SK-N-SH (cell line): ENCODE measurements at regions not wholly inside any gene's neighbourhood (a gene's known extent, or its start where the extent isn't known, plus 50 kb on each side); places are given as distances from the start of the nearest gene placed in this dataset.

Source experiments
- CTCF ChIP-seq: fragments of 200-600 bp; sonication (generic); IDR thresholded peaks from 2 replicates; pipeline ENCODE4 v1.6.1; 2017; ENCODE audit warnings: antibody characterized with exemption, mild to moderate bottlenecking, moderate library complexity
- FOXJ3 ChIP-seq: sonication (generic); formaldehyde crosslinking; IDR thresholded peaks from 2 replicates; pipeline ENCODE4 v1.5.1; 2020; ENCODE audit warnings: mild to moderate bottlenecking, missing genetic modification reagents
- FOXM1 ChIP-seq: IDR thresholded peaks from 2 replicates; pipeline ENCODE4 v1.4.0; 2012; ENCODE audit warnings: low read depth, mild to moderate bottlenecking
- GATA2 ChIP-seq: sonication (generic); formaldehyde crosslinking; IDR thresholded peaks from 2 replicates; pipeline ENCODE4 v1.5.0; 2020; ENCODE audit warnings: mild to moderate bottlenecking, missing genetic modification reagents
- NFIC ChIP-seq: IDR thresholded peaks from 2 replicates; pipeline ENCODE4 v1.4.0; 2012; ENCODE audit warnings: borderline replicate concordance
- REST ChIP-seq: IDR thresholded peaks from 2 replicates; pipeline ENCODE4 v1.6.1; 2012; ENCODE audit warnings: mild to moderate bottlenecking, low read depth, low read length, moderate library complexity
- RFX5 ChIP-seq: IDR thresholded peaks from 2 replicates; pipeline ENCODE4 v1.6.1; 2012; ENCODE audit warnings: mild to moderate bottlenecking, improper control_type of control experiment, low read length
- TAF1 ChIP-seq: IDR thresholded peaks from 2 replicates; pipeline ENCODE4 v1.6.1; 2012; ENCODE audit warnings: low read depth, mild to moderate bottlenecking, low read length, moderate library complexity, borderline replicate concordance
- USF1 ChIP-seq: IDR thresholded peaks from 2 replicates; pipeline ENCODE4 v1.4.0; 2012; ENCODE audit warnings: low read depth, borderline replicate concordance

GRCh38 chr22:34000879-34001526 is 80.7 kb upstream of the LARGE1 start:
- no peak for TF ChIP-seq TAF1
- TF ChIP-seq NFIC = no peak
- TF ChIP-seq REST = no peak
- no peak for TF ChIP-seq RFX5
- TF ChIP-seq FOXM1 = no peak
- TF ChIP-seq FOXJ3 (CRISPR knock-in tag) = no peak
- TF ChIP-seq CTCF = no peak
- TF ChIP-seq USF1 = no peak
- TF ChIP-seq GATA2 (CRISPR knock-in tag) = no peak
